A673 (cell line): ENCODE measurements at regions not wholly inside any gene's neighbourhood (a gene's known extent, or its start where the extent isn't known, plus 50 kb on each side); places are given as distances from the start of the nearest gene placed in this dataset.

Source experiments
- CTCF ChIP-seq: fragments of 300-800, 200-600 bp; sonication (generic); conservative IDR thresholded peaks from 2 replicates; pipeline ENCODE4 v1.5.1; 2017; ENCODE audit warnings: low read depth, mild to moderate bottlenecking, antibody characterized with exemption, low read length, moderate library complexity, mixed read lengths
- EZH2 ChIP-seq: fragments of 200-600 bp; sonication (generic); IDR thresholded peaks from 2 replicates; pipeline ENCODE4 v1.6.1; 2017; ENCODE audit warnings: borderline replicate concordance, low read depth, mild to moderate bottlenecking, mixed read lengths, antibody characterized with exemption, low read length; ENCODE audit not compliant: poor library complexity, severe bottlenecking

GRCh38 chr11:80196932-80197554, 756.2 kb upstream of the TENM4 start:
- no peak for TF ChIP-seq EZH2
- TF ChIP-seq CTCF: no peak
